AG04449 (cell line): ENCODE measurements at regions not wholly inside any gene's neighbourhood (a gene's known extent, or its start where the extent isn't known, plus 50 kb on each side); places are given as distances from the start of the nearest gene placed in this dataset.

Experiments used
- CTCF ChIA-PET: fragments of 350-600 bp; formaldehyde crosslinking; extraction: SDS; loops from one replicate; lab custom pipeline; 2021; ENCODE audit warnings: antibody characterized with exemption; lab: Yijun Ruan, JAX
- POLR2A ChIA-PET: fragments of 400-600, 350-600 bp; formaldehyde crosslinking; extraction: SDS; loops from one replicate; lab custom pipeline; 2020; ENCODE audit warnings: antibody characterized with exemption, inconsistent platforms; lab: Yijun Ruan, JAX
- DNase-seq: peaks from one replicate; pipeline ENCODE4 v3.0.0-alpha.2; 2010; ENCODE audit warnings: low read depth, low spot score
- H3K4me3 ChIP-seq: 2 replicates; pipeline ENCODE4 v1.5.1; 2011; ENCODE audit warnings: low read depth, mild to moderate bottlenecking, control low read depth, low read length
- CTCF ChIP-seq: IDR thresholded peaks from one replicate; pipeline ENCODE4 v1.5.1; 2011; ENCODE audit warnings: mild to moderate bottlenecking, moderate library complexity, low read length, control low read depth, inconsistent platforms; ENCODE audit not compliant: insufficient read depth; ENCODE audit errors: missing control alignments

GRCh38 chr20:55353206-55353605 is 652.1 kb downstream of the CBLN4 start:
- H3K4me3 ChIP-seq, result no peak overlapping the region
- no peak for TF ChIP-seq CTCF
- no peak for DNase-seq
- ChIA-PET CTCF (no interaction called here), POLR2A (no interaction called here)

- ChIA-PET CTCF (no interaction called here), POLR2A (no interaction called here)
- DNase-seq, result no peak
- H3K4me3 ChIP-seq, result no peak overlapping the region
- no peak for TF ChIP-seq CTCF
These were observed 657.1 kb downstream of the CBLN4 start for GRCh38 chr20:55348223-55348622.

- H3K4me3 ChIP-seq, result no peak overlapping the region
- no peak for TF ChIP-seq CTCF
- no peak for DNase-seq
- CTCF ChIA-PET, result no interaction called here
- POLR2A ChIA-PET, result no interaction called here
These were observed 662.5 kb downstream of the CBLN4 start for GRCh38 chr20:55342822-55343221.

GRCh38 chr20:55333798-55334197 is 671.5 kb downstream of the CBLN4 start:
- no peak for DNase-seq
- no peak overlapping the region for H3K4me3 ChIP-seq
- POLR2A ChIA-PET, result no interaction called here
- TF ChIP-seq CTCF, result no peak
- CTCF ChIA-PET, result no interaction called here

- CTCF ChIA-PET, result no interaction called here
- POLR2A ChIA-PET, result no interaction called here
- no peak for TF ChIP-seq CTCF
- no peak overlapping the region for H3K4me3 ChIP-seq
- DNase-seq, result no peak
These were observed 676.2 kb downstream of the CBLN4 start for GRCh38 chr20:55329108-55329507.

GRCh38 chr20:55322745-55323144 is 682.6 kb downstream of the CBLN4 start:
- CTCF ChIA-PET, result no interaction called here
- DNase-seq, result no peak
- TF ChIP-seq CTCF, result no peak
- no peak overlapping the region for H3K4me3 ChIP-seq
- POLR2A ChIA-PET, result no interaction called here
